SK-N-SH (cell line): ENCODE measurements at regions not wholly inside any gene's neighbourhood (a gene's known extent, or its start where the extent isn't known, plus 50 kb on each side); places are given as distances from the start of the nearest gene placed in this dataset.

Experiments
- CTCF ChIA-PET: fragments of 300-600, 350-600 bp; formaldehyde crosslinking; extraction: SDS; loops from one replicate; lab custom pipeline; 2021; lab: Yijun Ruan, JAX
- POLR2A ChIA-PET: fragments of 350-600 bp; sonication (Branson Sonifier 250); formaldehyde crosslinking; extraction: SDS; loops from one replicate; lab custom pipeline; 2020; ENCODE audit warnings: antibody characterized with exemption, inconsistent platforms; lab: Yijun Ruan, JAX
- DNase-seq: peaks from one replicate; pipeline ENCODE4 v3.0.0; 2012
- H2AFZ ChIP-seq: fragments of 200-600 bp; sonication (generic); 2 replicates; pipeline ENCODE4 v1.8.1; 2016; ENCODE audit warnings: antibody characterized with exemption, mild to moderate bottlenecking, low read depth
- H3F3A ChIP-seq: fragments of 200-600 bp; sonication (generic); replicated peaks from 2 replicates; pipeline ENCODE3; 2016; ENCODE audit warnings: antibody characterized with exemption, mild to moderate bottlenecking; ENCODE audit not compliant: insufficient read depth
- H3K27ac ChIP-seq, 2 experiments: fragments of 200-500 bp in 1 of 2; fragments of 200-600 bp in 1 of 2; sonication (Bioruptor generic) in 1 of 2; sonication (generic), shearing (Covaris generic) in 1 of 2; 2 replicates each; pipeline versions ENCODE4 v1.5.1 to v1.6.1; 2014 to 2016; ENCODE audit warnings: low read depth in 2 of 2, inconsistent platforms in 1 of 2, low read length in 1 of 2, mild to moderate bottlenecking in 1 of 2, mixed read lengths in 1 of 2
- H3K27me3 ChIP-seq: fragments of 200-600 bp; sonication (generic), shearing (Covaris generic); 2 replicates; pipeline ENCODE4 v1.6.1; 2016; ENCODE audit warnings: mixed run types; ENCODE audit not compliant: insufficient read depth
- H3K36me3 ChIP-seq, 2 experiments: fragments of 200-500 bp in 1 of 2; fragments of 200-600 bp in 1 of 2; sonication (Bioruptor generic) in 1 of 2; sonication (generic) in 1 of 2; replicated peaks in 1 of 2; 2 replicates each; pipeline versions ENCODE3 to v1.5.1; 2014 to 2016; ENCODE audit warnings: low read length in 1 of 2, mild to moderate bottlenecking in 1 of 2; ENCODE audit not compliant: insufficient read depth in 2 of 2, control insufficient read depth in 1 of 2
- H3K4me1 ChIP-seq, 2 experiments: fragments of 200-500 bp in 1 of 2; fragments of 200-600 bp in 1 of 2; sonication (Bioruptor generic) in 1 of 2; sonication (generic), shearing (Covaris generic) in 1 of 2; 2 replicates each; pipeline versions ENCODE4 v1.5.1 to v1.6.1; 2014 to 2016; ENCODE audit warnings: low read depth in 1 of 2, low read length in 1 of 2, mixed run types in 1 of 2; ENCODE audit not compliant: insufficient read depth in 2 of 2, control insufficient read depth in 1 of 2
- H3K4me2 ChIP-seq: fragments of 200-600 bp; sonication (generic), shearing (Covaris generic); 2 replicates; pipeline ENCODE4 v1.6.1; 2017; ENCODE audit warnings: mixed run types
- H3K4me3 ChIP-seq, 2 experiments: fragments of 200-500 bp in 1 of 2; fragments of 200-600 bp in 1 of 2; sonication (Bioruptor generic) in 1 of 2; sonication (generic), shearing (Covaris generic) in 1 of 2; 2 replicates each; pipeline versions ENCODE4 v1.5.1 to v1.8.1; 2014 to 2016; ENCODE audit warnings: low read depth in 2 of 2, inconsistent platforms in 1 of 2, low read length in 1 of 2, mild to moderate bottlenecking in 1 of 2, mixed read lengths in 1 of 2, moderate library complexity in 1 of 2
- H3K79me2 ChIP-seq: fragments of 200-600 bp; sonication (generic); 2 replicates; pipeline ENCODE4 v1.8.1; 2017; ENCODE audit warnings: mild to moderate bottlenecking; ENCODE audit not compliant: insufficient read depth
- H3K9ac ChIP-seq: fragments of 200-600 bp; sonication (generic); 2 replicates; pipeline ENCODE4 v1.6.1; 2017; ENCODE audit warnings: mixed run types
- H3K9me2 ChIP-seq: fragments of 200-600 bp; sonication (generic); 2 replicates; pipeline ENCODE4 v1.6.1; 2017; ENCODE audit warnings: mixed run types
- H3K9me3 ChIP-seq: fragments of 200-600 bp; sonication (generic); 2 replicates; pipeline ENCODE4 v1.6.1; 2017; ENCODE audit warnings: mixed run types, mild to moderate bottlenecking, moderate library complexity
- H4K20me1 ChIP-seq: fragments of 200-600 bp; sonication (generic); 2 replicates; pipeline ENCODE4 v1.6.1; 2017; ENCODE audit warnings: mild to moderate bottlenecking, mixed run types; ENCODE audit not compliant: insufficient read depth
- ELF1 ChIP-seq: IDR thresholded peaks from 2 replicates; pipeline ENCODE4 v1.4.0; 2012
- EP300 ChIP-seq, 2 experiments: IDR thresholded peaks; 2 replicates each; pipeline versions ENCODE4 v1.4.0 to v1.6.1; 2012; ENCODE audit warnings: borderline replicate concordance in 1 of 2, low read depth in 1 of 2, low read length in 1 of 2
- EZH2phosphoT487 ChIP-seq: fragments of 200-600 bp; sonication (generic); IDR thresholded peaks from 2 replicates; pipeline ENCODE4 v1.6.1; 2017; ENCODE audit warnings: low read depth, mixed run types, mild to moderate bottlenecking, antibody characterized with exemption, moderate library complexity, borderline replicate concordance
- FOSL2 ChIP-seq: IDR thresholded peaks from 2 replicates; pipeline ENCODE4 v1.4.0; 2012; ENCODE audit warnings: low read depth, mild to moderate bottlenecking, moderate library complexity, borderline replicate concordance
- FOXM1 ChIP-seq: IDR thresholded peaks from 2 replicates; pipeline ENCODE4 v1.4.0; 2012; ENCODE audit warnings: low read depth, mild to moderate bottlenecking
- GABPA ChIP-seq: IDR thresholded peaks from 2 replicates; pipeline ENCODE4 v1.4.0; 2012; ENCODE audit warnings: low read depth, mild to moderate bottlenecking
- IRF3 ChIP-seq: fragments of 150-350 bp; IDR thresholded peaks from 2 replicates; pipeline ENCODE4 v1.6.1; 2016; ENCODE audit warnings: mild to moderate bottlenecking, low read depth, low read length
- JUND ChIP-seq: IDR thresholded peaks from 2 replicates; pipeline ENCODE4 v1.4.0; 2012
- MAX ChIP-seq: IDR thresholded peaks from 2 replicates; pipeline ENCODE4 v1.4.0; 2012; ENCODE audit warnings: low read depth
- MEF2A ChIP-seq: IDR thresholded peaks from 2 replicates; pipeline ENCODE4 v1.4.0; 2012; ENCODE audit warnings: low read depth, borderline replicate concordance
- MXI1 ChIP-seq: IDR thresholded peaks from 2 replicates; pipeline ENCODE4 v1.6.1; 2012; ENCODE audit warnings: mild to moderate bottlenecking, low read depth, low read length, improper control_type of control experiment
- NRF1 ChIP-seq: IDR thresholded peaks from 2 replicates; pipeline ENCODE4 v1.6.1; 2012; ENCODE audit warnings: low read depth, mild to moderate bottlenecking, low read length
- PBX3 ChIP-seq: IDR thresholded peaks from 2 replicates; pipeline ENCODE4; 2012
- RAD21 ChIP-seq: IDR thresholded peaks from 2 replicates; pipeline ENCODE4 v1.6.1; 2012; ENCODE audit warnings: mild to moderate bottlenecking, low read length
- RCOR1 ChIP-seq: fragments of 150-350 bp; IDR thresholded peaks from 2 replicates; pipeline ENCODE4 v1.6.1; 2017; ENCODE audit warnings: antibody characterized with exemption, low read length
- REST ChIP-seq: IDR thresholded peaks from 2 replicates; pipeline ENCODE4 v1.6.1; 2012; ENCODE audit warnings: mild to moderate bottlenecking, low read depth, low read length, moderate library complexity
- RXRA ChIP-seq: IDR thresholded peaks from 2 replicates; pipeline ENCODE4 v1.4.0; 2012; ENCODE audit warnings: low read depth, mild to moderate bottlenecking, borderline replicate concordance
- TCF12 ChIP-seq: IDR thresholded peaks from 2 replicates; pipeline ENCODE4 v1.4.0; 2012
- TEAD4 ChIP-seq: IDR thresholded peaks from 2 replicates; pipeline ENCODE4 v1.4.0; 2012; ENCODE audit warnings: mild to moderate bottlenecking, borderline replicate concordance; ENCODE audit not compliant: insufficient read depth
- USF1 ChIP-seq: IDR thresholded peaks from 2 replicates; pipeline ENCODE4 v1.4.0; 2012; ENCODE audit warnings: low read depth, borderline replicate concordance
- ZBTB33 ChIP-seq: IDR thresholded peaks from 2 replicates; pipeline ENCODE4 v1.4.0; 2012; ENCODE audit warnings: low read depth, borderline replicate concordance
- WGBS: methylation state at CpG from one replicate; pipeline ENCODE4 v1.1.6; 2017; ENCODE audit warnings: low lambda C conversion rate; 5-methylcytosine and 5-hydroxymethylcytosine counted together

GRCh38 chr5:16312785-16313184, 133.2 kb upstream of the MARCHF11 start:
- Histone ChIP-seq H3K9me2 (no peaks in the 10 kb centered on the region), H3K9me3 (no peaks in the 10 kb centered on the region), H3K79me2 (no peaks in the 10 kb centered on the region), H3K27me3 (no peaks in the 10 kb centered on the region), H3K27ac (no peak overlapping the region), H3K4me2 (no peak overlapping the region), H3K4me1 (no peaks in the 10 kb centered on the region), H2AFZ (no peak overlapping the region), H3F3A (no peaks in the 10 kb centered on the region), H3K9ac (no peak overlapping the region), H3K36me3 (no peaks in the 10 kb centered on the region), H4K20me1 (no peaks in the 10 kb centered on the region), H3K4me3 (no peak overlapping the region)
- ChIA-PET POLR2A (no interaction called here), CTCF (no interaction called here)
- TF ChIP-seq RXRA, result no peak
- no peak for TF ChIP-seq USF1
- TF ChIP-seq EP300 (IDR thresholded peaks at IDR 0.05; ENCODE audit: borderline replicate concordance in 1 of 2, low read depth in 1 of 2, low read length in 1 of 2), result no peak
- TF ChIP-seq PBX3, result no peak
- TF ChIP-seq TEAD4, result no peak
- no peak for TF ChIP-seq FOXM1
- no peak for TF ChIP-seq NRF1
- no peak for TF ChIP-seq MEF2A
- 23% methylated on average over 3 of the region's 3 CpGs for WGBS
- no peak for DNase-seq

GRCh38 chr5:16311666-16312065, 132.1 kb upstream of the MARCHF11 start:
- Histone ChIP-seq H3K27ac (no peak overlapping the region), H3K27me3 (no peaks in the 10 kb centered on the region), H3K9me3 (no peaks in the 10 kb centered on the region), H3K4me2 (no peak overlapping the region), H3K4me3 (no peak overlapping the region), H3K36me3 (no peaks in the 10 kb centered on the region), H3F3A (no peaks in the 10 kb centered on the region), H4K20me1 (no peaks in the 10 kb centered on the region), H3K9me2 (no peaks in the 10 kb centered on the region), H3K79me2 (no peaks in the 10 kb centered on the region), H3K9ac (no peak overlapping the region), H3K4me1 (no peaks in the 10 kb centered on the region), H2AFZ (no peak overlapping the region)
- CTCF ChIA-PET, result no interaction called here
- no peak for DNase-seq
- TF ChIP-seq RAD21 (no peak), RCOR1 (no peak), MAX (no peak), REST (no peak), FOXM1 (no peak), IRF3 (no peak), JUND (no peak), MXI1 (no peak), ZBTB33 (no peak), ELF1 (no peak), FOSL2 (no peak), TCF12 (no peak), GABPA (no peak), EZH2phosphoT487 (no peak)
- WGBS, result 51% methylated on average over 2 of the region's 2 CpGs
- POLR2A ChIA-PET, result no interaction called here
